Right lobe of liver (tissue), 6 donors: ENCODE measurements at regions not wholly inside any gene's neighbourhood (a gene's known extent, or its start where the extent isn't known, plus 50 kb on each side); places are given as distances from the start of the nearest gene placed in this dataset.

Experiments
- ATAC-seq, 4 donors: fragments of 200-7000 bp; cut with Tn5 transposase; one replicate each; pipeline ENCODE4 v1.9.1; 2020; ENCODE audit warnings: mild to moderate bottlenecking in 4 of 4, moderate library complexity in 4 of 4
- DNase-seq, 3 donors: peaks; one replicate each; pipeline ENCODE4 v3.0.0-alpha.2; 2020
- H3K27ac ChIP-seq, 3 donors: fragments of 200-600 bp; one replicate each; pipeline ENCODE4 v1.8.0; 2022
- H3K27me3 ChIP-seq, 2 donors: fragments of 200-600 bp; one replicate each; pipeline ENCODE4 v1.8.0; 2022
- H3K36me3 ChIP-seq, 4 donors: fragments of 200-600 bp; sonication (generic) in 1 of 4; one replicate each; pipeline versions ENCODE4 v1.5.1 to v1.8.0; 2017 to 2022; ENCODE audit warnings: control low read depth in 1 of 4
- H3K4me1 ChIP-seq, 4 donors: fragments of 200-600 bp; sonication (generic) in 1 of 4; one replicate each; pipeline versions ENCODE4 v1.5.1 to v1.8.0; 2017 to 2022; ENCODE audit warnings: control low read depth in 1 of 4
- H3K4me3 ChIP-seq, 3 donors: fragments of 200-600 bp; one replicate each; pipeline ENCODE4 v1.8.0; 2022
- H3K9me3 ChIP-seq, 4 donors: fragments of 200-600 bp; sonication (generic) in 1 of 4; one replicate each; pipeline versions ENCODE4 v1.5.1 to v1.8.0; 2017 to 2022; ENCODE audit warnings: control low read depth in 1 of 4
- CTCF ChIP-seq, 4 donors: fragments of 200-600 bp in 3 of 4; fragments of 450-650 bp in 1 of 4; IDR thresholded peaks; one replicate each; pipeline versions ENCODE4 v1.5.1 to v1.8.0; 2016 to 2022; ENCODE audit warnings: antibody characterized with exemption in 4 of 4, mild to moderate bottlenecking in 2 of 4
- POLR2A ChIP-seq: fragments of 450-650 bp; IDR thresholded peaks from one replicate; pipeline ENCODE4 v1.6.1; 2017; ENCODE audit warnings: antibody characterized with exemption, mild to moderate bottlenecking
- WGBS: methylation state at CpG from one replicate; pipeline ENCODE4 v1.1.6; 2018; ENCODE audit warnings: low coverage, low lambda C conversion rate; ENCODE audit not compliant: insufficient coverage; ENCODE audit errors: missing lambda C conversion rate; 5-methylcytosine and 5-hydroxymethylcytosine counted together
- intact Hi-C, 2 donors: fragments of 100-400 bp; cut with DNase I; formaldehyde crosslinking; loops; one replicate each; pipeline versions ENCODE4 v1.11.2 to v1.14.1; 2022
- small RNA-seq, 2 experiments: library from RNA; depleted of rRNA; stranded (forward); fragments of <200 nt; gene quantifications; one replicate each; pipeline ENCODE3, GENCODE V24; 2016
- donor health status: DM: no; HTN: yes; CAD: no.
- donor health status: DM: no; HTN: no; CAD: no.
- donor health status: DM: no; HTN: no; CAD: no.
- donor health status: DM: no; HTN: yes; CAD: no.
- donor health status: DM: no; HTN: yes; CAD: no.

- H3K4me3 ChIP-seq: no peak overlapping the region
- no peak overlapping the region for H3K27ac ChIP-seq
- ATAC-seq (no peak), DNase-seq (no peak)
- 88% methylated on average over 3 of the region's 3 CpGs for WGBS
- H3K4me1 ChIP-seq: no peaks in the 10 kb centered on the region
- H3K36me3 ChIP-seq: no peaks in the 10 kb centered on the region
- H3K27me3 ChIP-seq: no peaks in the 10 kb centered on the region
- TF ChIP-seq CTCF (IDR thresholded peaks at IDR 0.05) (no peak), POLR2A (no peak)
- no peaks in the 10 kb centered on the region for H3K9me3 ChIP-seq
- intact Hi-C loops: no loop called here
These were observed 55.9 kb upstream of the NUP160 start for GRCh38 chr11:47904048-47904447.

GRCh38 chr11:47899801-47900200, 51.7 kb upstream of the NUP160 start:
- no peak for ATAC-seq
- no peak overlapping the region for H3K27ac ChIP-seq
- no peak for DNase-seq
- 83% methylated on average over 2 of the region's 2 CpGs for WGBS
- no peaks in the 10 kb centered on the region for H3K36me3 ChIP-seq
- TF ChIP-seq POLR2A (no peak), CTCF (IDR thresholded peaks at IDR 0.05) (no peak)
- H3K27me3 ChIP-seq: no peaks in the 10 kb centered on the region
- H3K9me3 ChIP-seq: no peaks in the 10 kb centered on the region
- H3K4me1 ChIP-seq: no peaks in the 10 kb centered on the region
- intact Hi-C loops: no loop called here
- H3K4me3 ChIP-seq: no peak overlapping the region

Small RNAs in the stretch of these regions (small RNA-seq; reads per million reads assigned to genes)
- gene AC023232.1: 0 reads per million in 2 experiments
